Esophagus squamous epithelium (tissue), 5 donors: ENCODE measurements at regions not wholly inside any gene's neighbourhood (a gene's known extent, or its start where the extent isn't known, plus 50 kb on each side); places are given as distances from the start of the nearest gene placed in this dataset.

Source experiments
- DNase-seq: peaks from one replicate; lab custom pipeline; 2025; lab: John Stamatoyannopoulos, UW
- H3K27ac ChIP-seq, 4 donors: fragments of 200-600 bp; sonication (generic); one replicate each; pipeline ENCODE4 v1.5.1; 2016 to 2019; ENCODE audit warnings: mild to moderate bottlenecking in 1 of 4
- H3K27me3 ChIP-seq, 4 donors: fragments of 200-600 bp; sonication (generic); 1 replicate in 3 of 4; 2 replicates in 1 of 4; pipeline versions ENCODE4 v1.5.1 to v1.6.0; 2017 to 2021; ENCODE audit warnings: antibody characterized with exemption in 1 of 4
- H3K36me3 ChIP-seq, 3 donors: fragments of 200-600 bp; sonication (generic); one replicate each; pipeline ENCODE4 v1.5.1; 2016 to 2019
- H3K4me1 ChIP-seq, 3 donors: fragments of 200-600 bp; sonication (generic); one replicate each; pipeline ENCODE4 v1.5.1; 2017 to 2019
- H3K4me3 ChIP-seq, 4 donors: fragments of 200-600 bp; sonication (generic); 1 replicate in 3 of 4; 2 replicates in 1 of 4; pipeline ENCODE4 v1.5.1; 2016 to 2019; ENCODE audit warnings: mild to moderate bottlenecking in 2 of 4, moderate library complexity in 1 of 4
- H3K9me3 ChIP-seq, 3 donors: fragments of 200-600 bp; sonication (generic); one replicate each; pipeline ENCODE4 v1.5.1; 2016 to 2019
- CTCF ChIP-seq, 6 experiments: fragments of 450-650 bp in 4 of 6; fragments of 200-600 bp in 2 of 6; sonication (generic) in 2 of 6; IDR thresholded peaks; one replicate each; pipeline ENCODE4 v1.5.1; 2016 to 2019; ENCODE audit warnings: antibody characterized with exemption in 6 of 6, mild to moderate bottlenecking in 4 of 6, moderate library complexity in 4 of 6
- POLR2A ChIP-seq, 4 donors: fragments of 450-650 bp; IDR thresholded peaks; one replicate each; pipeline ENCODE4 v1.6.1; 2017; ENCODE audit warnings: antibody characterized with exemption in 4 of 4, mild to moderate bottlenecking in 4 of 4, moderate library complexity in 3 of 4
- WGBS, 2 donors: methylation state at CpG; one replicate each; pipeline ENCODE4 v1.1.5; 2018; 5-methylcytosine and 5-hydroxymethylcytosine counted together
- intact Hi-C: fragments of 100-400 bp; cut with DNase I; formaldehyde crosslinking; loops from one replicate; pipeline ENCODE4 v1.15.0; 2022
- donor health status: DM: yes; HTN: yes; CAD: no.

GRCh38 chr6:110040716-110041115 is 62.6 kb downstream of the GPR6 start:
- Histone ChIP-seq H3K4me3 (no peak overlapping the region), H3K27ac (peak overlapping the region in 2 of 4 donors; percentile 31 to 40), H3K27me3 (no peaks in the 10 kb centered on the region), H3K4me1 (peaks cover 4 to 49% (median 14%) of the 10 kb centered on the region in 3 donors), H3K36me3 (no peaks in the 10 kb centered on the region), H3K9me3 (peaks cover 0 to 4% (median 0%) of the 10 kb centered on the region in 3 donors)
- intact Hi-C loops: loop anchor here (10.0 kb wide), 1 partner anchor 156 kb away; no protein-coding TSS in a partner anchor
- WGBS, 2 donors: 79 to 81% methylated on average over 6 to 7 of the region's 7 CpGs
- no peak for DNase-seq
- TF ChIP-seq POLR2A (IDR thresholded peaks at IDR 0.05): no peak
- TF ChIP-seq CTCF (IDR thresholded peaks at IDR 0.05): no peak

DNA sequence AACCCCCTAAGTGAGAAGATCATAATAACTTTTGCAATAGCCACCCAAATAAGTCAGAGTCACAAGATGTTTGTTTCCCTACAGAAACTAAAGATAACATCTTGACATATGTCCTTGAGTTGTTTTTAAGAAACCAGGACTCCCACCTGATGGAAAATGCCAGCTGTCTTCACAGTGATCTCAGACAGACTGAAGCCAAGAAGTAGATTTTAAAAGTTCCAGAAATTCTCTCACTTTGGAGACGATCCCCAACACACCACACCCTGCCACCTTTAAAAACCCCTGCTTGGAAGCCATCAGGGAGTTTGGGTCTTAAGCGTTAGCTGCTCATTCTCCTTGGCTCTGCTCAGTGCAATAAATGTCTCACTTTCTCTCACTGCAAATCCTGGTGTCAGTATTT is 63.0 kb downstream of the GPR6 start:
- no peak for DNase-seq
- no peaks in the 10 kb centered on the region for H3K36me3 ChIP-seq
- H3K27me3 ChIP-seq: no peaks in the 10 kb centered on the region
- no peak overlapping the region for H3K4me3 ChIP-seq
- 33 to 39% methylated on average over 2 of the region's 2 CpGs for WGBS, 2 donors
- peaks cover 0 to 8% (median 0%) of the 10 kb centered on the region in 3 donors for H3K9me3 ChIP-seq
- intact Hi-C loops: loop anchor here (10.0 kb wide), 1 partner anchor 156 kb away; no protein-coding TSS in a partner anchor
- H3K27ac ChIP-seq: peak overlapping the region in 3 of 4 donors; percentile 15 to 40 (median 31)
- H3K4me1 ChIP-seq: peaks cover 4 to 49% (median 14%) of the 10 kb centered on the region in 3 donors
- TF ChIP-seq POLR2A (IDR thresholded peaks at IDR 0.05) (no peak), CTCF (IDR thresholded peaks at IDR 0.05) (no peak)

GRCh38 chr6:110041830-110042229 is 63.7 kb downstream of the GPR6 start:
- DNase-seq: no peak
- Histone ChIP-seq H3K36me3 (no peaks in the 10 kb centered on the region), H3K4me1 (peaks cover 4 to 49% (median 14%) of the 10 kb centered on the region in 3 donors), H3K27ac (peak overlapping the region in 1 of 4 donors; percentile 40), H3K27me3 (no peaks in the 10 kb centered on the region), H3K9me3 (peaks cover 0 to 8% (median 0%) of the 10 kb centered on the region in 3 donors), H3K4me3 (no peak overlapping the region)
- intact Hi-C loops: loop anchor here (10.0 kb wide), 1 partner anchor 157 kb away; no protein-coding TSS in a partner anchor
- no peak for TF ChIP-seq POLR2A (IDR thresholded peaks at IDR 0.05)
- TF ChIP-seq CTCF (IDR thresholded peaks at IDR 0.05): no peak
- WGBS, 2 donors: 87 to 91% methylated on average over 5 of the region's 5 CpGs

GRCh38 chr6:110042670-110043296 is 64.7 kb downstream of the GPR6 start:
- H3K9me3 ChIP-seq: peaks cover 0 to 8% (median 0%) of the 10 kb centered on the region in 3 donors
- no peak overlapping the region for H3K27ac ChIP-seq
- no peak for DNase-seq
- no peak for TF ChIP-seq CTCF (IDR thresholded peaks at IDR 0.05)
- intact Hi-C loops: loop anchor here (10.0 kb wide), 1 partner anchor 158 kb away; no protein-coding TSS in a partner anchor
- peaks cover 4 to 49% (median 14%) of the 10 kb centered on the region in 3 donors for H3K4me1 ChIP-seq
- no peaks in the 10 kb centered on the region for H3K27me3 ChIP-seq
- no peak overlapping the region for H3K4me3 ChIP-seq
- no peaks in the 10 kb centered on the region for H3K36me3 ChIP-seq
- 75 to 87% methylated on average over 5 to 9 of the region's 9 CpGs for WGBS, 2 donors

GRCh38 chr6:110043366-110043994 is 65.4 kb downstream of the GPR6 start:
- Histone ChIP-seq H3K27me3 (no peaks in the 10 kb centered on the region), H3K4me1 (peaks cover 4 to 49% (median 14%) of the 10 kb centered on the region in 3 donors), H3K36me3 (no peaks in the 10 kb centered on the region), H3K4me3 (no peak overlapping the region), H3K27ac (no peak overlapping the region), H3K9me3 (peaks cover 0 to 8% (median 0%) of the 10 kb centered on the region in 3 donors)
- 52 to 54% methylated on average over 5 to 6 of the region's 6 CpGs for WGBS, 2 donors
- intact Hi-C loops: loop anchor here (10.0 kb wide), 1 partner anchor 159 kb away; no protein-coding TSS in a partner anchor
- TF ChIP-seq POLR2A (IDR thresholded peaks at IDR 0.05): no peak
- no peak for TF ChIP-seq CTCF (IDR thresholded peaks at IDR 0.05)
- DNase-seq: no peak
